ENCODE measurements at regions not wholly inside any gene's neighbourhood (a gene's known extent, or its start where the extent isn't known, plus 50 kb on each side); places are given as distances from the start of the nearest gene placed in this dataset.
"Not testable (repeated sequence)": the region's sequence is repeated elsewhere in the genome, so short reads cannot be mapped to it uniquely, and the experiment has no call there.

DNA sequence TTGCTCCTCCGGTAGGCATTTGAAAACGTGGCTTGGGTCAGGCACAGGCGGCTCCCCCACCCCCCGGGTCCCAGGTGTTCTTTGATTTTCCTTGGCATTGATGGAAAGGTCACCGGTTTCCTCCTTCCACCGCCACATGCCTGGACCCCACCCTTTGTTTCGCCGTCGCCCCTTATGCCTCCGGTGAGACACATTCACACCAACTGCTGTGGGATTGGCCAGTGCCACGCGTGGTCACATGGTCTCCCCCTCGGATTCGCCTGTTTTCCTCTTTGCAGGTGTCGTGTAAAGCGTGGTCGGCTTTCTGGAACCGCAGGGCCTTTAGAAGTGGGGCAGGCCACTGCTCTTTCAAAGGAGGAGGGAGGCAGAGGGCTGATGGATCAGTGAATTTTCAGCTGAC lies 101.2 kb upstream of the FOXD4L5 start:
- not testable (repeated sequence) for H3K36me3 ChIP-seq (ENCODE audit: control insufficient read depth in 2 of 2, insufficient read depth in 2 of 2, low read length in 2 of 2); H3K9ac ChIP-seq (ENCODE audit: low read depth in 1 of 2, low read length in 2 of 2); H3K4me1 ChIP-seq (ENCODE audit: control insufficient read depth in 2 of 2, insufficient read depth in 2 of 2, low read length in 2 of 2); H3K9me3 ChIP-seq (ENCODE audit: control insufficient read depth in 2 of 2, low read length in 2 of 2); H3K27ac ChIP-seq (ENCODE audit: low read depth in 2 of 2, low read length in 2 of 2); H3K27me3 ChIP-seq (ENCODE audit: control insufficient read depth in 2 of 2, insufficient read depth in 2 of 2, low read length in 2 of 2); H3K4me3 ChIP-seq (ENCODE audit: low read length in 2 of 2)

DNA sequence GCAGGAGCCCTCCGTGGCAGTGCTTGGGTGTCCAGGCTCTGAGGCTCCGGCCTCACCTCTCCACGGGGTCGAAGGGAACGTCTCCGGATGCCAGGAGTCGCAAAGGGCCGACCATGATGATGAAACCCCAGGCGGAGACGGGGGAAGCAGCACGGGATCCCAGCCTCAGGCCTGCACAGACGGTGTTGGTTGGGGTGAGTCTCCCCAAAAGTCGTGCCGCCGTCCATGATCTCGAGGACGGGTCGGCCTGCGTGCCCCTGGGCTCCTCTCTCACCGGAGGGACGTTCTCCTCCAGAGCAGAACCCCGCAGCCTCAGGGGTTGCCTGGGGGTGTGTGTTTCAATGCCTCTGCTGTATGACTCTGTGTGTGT lies 100.6 kb upstream of the FOXD4L5 start:
- H3K9ac ChIP-seq (ENCODE audit: low read depth in 1 of 2, low read length in 2 of 2); H3K27me3 ChIP-seq (ENCODE audit: control insufficient read depth in 2 of 2, insufficient read depth in 2 of 2, low read length in 2 of 2); H3K36me3 ChIP-seq (ENCODE audit: control insufficient read depth in 2 of 2, insufficient read depth in 2 of 2, low read length in 2 of 2); H3K9me3 ChIP-seq (ENCODE audit: control insufficient read depth in 2 of 2, low read length in 2 of 2); H3K4me3 ChIP-seq (ENCODE audit: low read length in 2 of 2); H3K27ac ChIP-seq (ENCODE audit: low read depth in 2 of 2, low read length in 2 of 2); H3K4me1 ChIP-seq (ENCODE audit: control insufficient read depth in 2 of 2, insufficient read depth in 2 of 2, low read length in 2 of 2): not testable (repeated sequence)

DNA sequence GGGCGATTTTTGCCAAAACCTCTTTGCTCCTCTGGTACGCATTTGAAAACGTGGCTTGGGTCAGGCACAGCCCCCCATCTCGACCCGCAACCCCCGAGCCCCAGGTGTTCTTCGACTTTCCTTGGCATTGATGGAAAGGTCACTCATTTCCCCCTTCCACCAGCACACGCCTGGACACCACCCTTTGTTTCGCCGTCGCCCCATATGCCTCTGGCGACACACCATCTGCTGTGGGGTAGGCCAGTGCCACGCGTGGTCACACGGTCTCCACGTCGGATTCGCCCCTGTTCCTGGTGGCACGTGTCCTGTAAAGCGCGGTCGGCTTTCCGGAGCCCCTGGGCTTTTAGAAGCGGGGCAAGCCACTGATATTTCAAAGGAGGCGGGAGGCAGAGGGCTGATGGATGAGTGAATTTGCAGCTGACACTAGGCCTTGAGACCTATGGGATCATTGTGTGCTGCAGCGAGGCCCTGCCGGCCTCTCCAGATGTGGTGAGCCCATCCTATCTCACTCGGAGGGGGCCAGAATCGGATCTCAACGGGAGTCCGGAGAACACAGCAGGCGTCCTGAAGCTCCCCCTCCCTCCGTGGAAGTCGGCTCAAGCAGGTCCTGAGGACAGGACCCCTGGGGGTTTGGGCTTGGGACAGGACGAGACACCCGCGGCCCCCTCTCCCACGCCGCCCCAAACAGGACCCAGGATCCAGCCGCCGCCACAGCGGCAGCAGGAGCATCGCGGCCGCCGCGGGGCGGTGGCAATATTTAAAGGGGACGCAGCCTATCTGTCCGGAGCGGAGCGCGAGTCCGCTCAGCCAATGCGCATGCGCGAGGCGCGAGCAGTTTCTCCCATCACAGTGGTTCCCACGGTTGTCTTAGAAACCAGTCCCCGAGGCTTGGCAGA lies 100.0 kb upstream of the FOXD4L5 start:
- H3K4me1 ChIP-seq (ENCODE audit: control insufficient read depth in 2 of 2, insufficient read depth in 2 of 2, low read length in 2 of 2); H3K9me3 ChIP-seq (ENCODE audit: control insufficient read depth in 2 of 2, low read length in 2 of 2); H3K9ac ChIP-seq (ENCODE audit: low read depth in 1 of 2, low read length in 2 of 2): not testable (repeated sequence)

DNA sequence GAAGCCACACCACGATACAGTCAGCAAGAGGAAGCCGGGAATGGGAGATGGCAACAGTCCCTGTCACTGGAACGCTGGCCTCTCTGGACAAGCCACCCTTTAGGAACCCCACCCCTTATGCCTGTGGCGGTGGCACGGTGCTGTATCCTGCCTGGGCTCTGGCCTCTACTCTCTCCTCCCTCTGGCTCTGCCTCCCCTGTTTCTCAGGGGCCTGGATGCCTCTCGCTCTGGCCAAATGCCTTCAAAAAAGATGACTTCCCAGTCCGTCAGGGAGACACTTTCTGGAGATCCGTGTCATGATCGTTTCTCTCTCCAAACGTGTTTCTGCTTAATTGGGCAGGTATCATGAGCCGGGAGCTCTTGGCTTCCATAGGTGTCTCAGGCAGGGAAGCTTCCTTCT lies 99.1 kb upstream of the FOXD4L5 start:
- H3K27me3 ChIP-seq (ENCODE audit: control insufficient read depth in 2 of 2, insufficient read depth in 2 of 2, low read length in 2 of 2); H3K9me3 ChIP-seq (ENCODE audit: control insufficient read depth in 2 of 2, low read length in 2 of 2); H3K9ac ChIP-seq (ENCODE audit: low read depth in 1 of 2, low read length in 2 of 2); H3K36me3 ChIP-seq (ENCODE audit: control insufficient read depth in 2 of 2, insufficient read depth in 2 of 2, low read length in 2 of 2); H3K4me1 ChIP-seq (ENCODE audit: control insufficient read depth in 2 of 2, insufficient read depth in 2 of 2, low read length in 2 of 2); H3K27ac ChIP-seq (ENCODE audit: low read depth in 2 of 2, low read length in 2 of 2): not testable (repeated sequence)
- H3K4me3 ChIP-seq (ENCODE audit: low read length in 2 of 2) = peak overlapping the region in 1 of 2 donors; percentile 37

More for the DNA sequence above, 100.0 kb upstream of the FOXD4L5 start:
- H3K27ac ChIP-seq (ENCODE audit: low read depth in 2 of 2, low read length in 2 of 2); H3K27me3 ChIP-seq (ENCODE audit: control insufficient read depth in 2 of 2, insufficient read depth in 2 of 2, low read length in 2 of 2); H3K4me3 ChIP-seq (ENCODE audit: low read length in 2 of 2); H3K36me3 ChIP-seq (ENCODE audit: control insufficient read depth in 2 of 2, insufficient read depth in 2 of 2, low read length in 2 of 2): not testable (repeated sequence)

DNA sequence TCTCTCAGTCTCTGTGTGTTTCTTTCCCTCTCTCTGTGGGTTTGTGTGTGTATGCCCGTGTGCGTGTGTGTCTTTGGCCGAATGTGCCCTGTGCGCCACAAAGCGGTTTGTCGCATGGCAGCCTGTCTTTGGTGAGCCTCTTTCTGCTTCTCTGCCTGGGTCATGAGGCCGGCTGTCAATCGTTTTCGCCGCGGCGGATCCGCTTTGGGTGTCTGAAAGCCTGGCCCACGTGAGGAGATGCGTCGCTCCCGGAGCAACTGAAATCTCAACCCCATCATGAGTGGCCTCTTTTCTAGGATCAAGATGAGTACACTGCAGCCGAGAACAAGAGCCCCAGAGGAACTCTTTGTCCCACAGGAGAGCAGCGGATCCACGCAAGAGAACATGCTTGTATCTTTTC lies 98.6 kb upstream of the FOXD4L5 start:
- H3K27me3 ChIP-seq (ENCODE audit: control insufficient read depth in 2 of 2, insufficient read depth in 2 of 2, low read length in 2 of 2); H3K36me3 ChIP-seq (ENCODE audit: control insufficient read depth in 2 of 2, insufficient read depth in 2 of 2, low read length in 2 of 2); H3K9me3 ChIP-seq (ENCODE audit: control insufficient read depth in 2 of 2, low read length in 2 of 2); H3K9ac ChIP-seq (ENCODE audit: low read depth in 1 of 2, low read length in 2 of 2); H3K4me1 ChIP-seq (ENCODE audit: control insufficient read depth in 2 of 2, insufficient read depth in 2 of 2, low read length in 2 of 2); H3K4me3 ChIP-seq (ENCODE audit: low read length in 2 of 2); H3K27ac ChIP-seq (ENCODE audit: low read depth in 2 of 2, low read length in 2 of 2): not testable (repeated sequence)

DNA sequence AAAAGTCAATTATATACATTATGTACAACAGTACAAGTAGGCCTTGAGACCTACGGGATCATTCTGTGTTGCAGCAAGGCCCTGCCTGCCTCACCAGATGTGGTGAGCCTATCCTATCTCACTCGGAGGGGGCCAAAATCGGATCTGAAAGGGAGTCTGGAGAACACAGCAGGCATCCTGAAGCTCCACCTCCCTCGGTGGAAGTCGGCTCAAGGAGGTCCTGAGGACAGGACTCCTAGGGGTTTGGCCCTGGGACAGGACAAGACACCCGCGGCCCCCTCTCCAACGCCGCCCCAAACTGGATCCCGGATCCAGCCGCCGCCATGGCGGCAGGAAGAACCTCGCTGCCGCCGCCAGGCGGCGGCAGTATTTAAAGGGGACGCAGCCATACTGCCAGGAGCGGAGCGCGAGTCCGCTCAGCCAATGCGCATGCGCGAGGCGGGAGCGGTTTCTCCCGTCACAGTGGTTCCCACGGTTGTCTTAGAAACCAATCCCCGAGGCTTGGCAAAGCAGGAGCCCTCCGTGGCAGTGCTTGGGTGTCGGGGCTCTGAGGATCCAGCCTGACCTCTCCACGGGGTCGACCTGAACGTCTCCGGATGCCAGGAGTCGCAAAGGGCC lies 97.8 kb upstream of the FOXD4L5 start:
- not testable (repeated sequence) for H3K4me3 ChIP-seq (ENCODE audit: low read length in 2 of 2); H3K27me3 ChIP-seq (ENCODE audit: control insufficient read depth in 2 of 2, insufficient read depth in 2 of 2, low read length in 2 of 2); H3K9ac ChIP-seq (ENCODE audit: low read depth in 1 of 2, low read length in 2 of 2); H3K36me3 ChIP-seq (ENCODE audit: control insufficient read depth in 2 of 2, insufficient read depth in 2 of 2, low read length in 2 of 2); H3K4me1 ChIP-seq (ENCODE audit: control insufficient read depth in 2 of 2, insufficient read depth in 2 of 2, low read length in 2 of 2); H3K27ac ChIP-seq (ENCODE audit: low read depth in 2 of 2, low read length in 2 of 2); H3K9me3 ChIP-seq (ENCODE audit: control insufficient read depth in 2 of 2, low read length in 2 of 2)
